Mesenteric fat pad (tissue), 1 donor: ENCODE measurements at regions not wholly inside any gene's neighbourhood (a gene's known extent, or its start where the extent isn't known, plus 50 kb on each side); places are given as distances from the start of the nearest gene placed in this dataset.
"Not testable (repeated sequence)": the region's sequence is repeated elsewhere in the genome, so short reads cannot be mapped to it uniquely, and the experiment has no call there.

Experiments
- DNase-seq: peaks from one replicate; pipeline ENCODE4 v3.0.0-alpha.2; 2020; ENCODE audit warnings: low spot score
- donor health status: DM: yes; HTN: yes; CAD: no.

DNA sequence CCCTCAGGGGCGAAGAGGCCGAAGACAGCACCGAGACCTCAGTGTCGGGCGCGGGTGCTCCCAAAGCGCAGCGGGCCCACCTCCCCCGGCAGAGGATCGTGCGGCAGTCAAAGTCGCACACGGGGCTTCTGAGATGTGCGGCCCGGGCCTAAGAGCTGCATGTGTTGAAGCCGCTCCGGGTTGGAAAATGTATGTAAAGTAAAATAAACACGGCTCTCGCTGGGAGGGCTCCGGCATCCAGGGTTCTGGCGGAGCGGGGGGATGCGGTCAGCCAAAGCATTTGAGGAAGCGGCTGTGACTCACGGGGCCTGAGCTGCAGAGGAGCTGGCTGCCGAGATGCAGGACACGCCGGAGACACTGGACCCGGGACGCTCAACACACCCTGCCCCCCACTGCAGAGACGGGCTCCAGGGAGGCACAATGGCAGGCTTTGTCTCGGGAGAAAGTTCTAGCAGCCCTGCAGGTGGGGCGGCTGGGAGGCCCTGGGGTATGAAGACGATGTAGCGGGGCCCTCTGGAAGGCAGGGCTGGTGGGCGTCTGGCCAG, 185.8 kb downstream of the NPIPB11 start:
- not testable (repeated sequence) for DNase-seq

DNA sequence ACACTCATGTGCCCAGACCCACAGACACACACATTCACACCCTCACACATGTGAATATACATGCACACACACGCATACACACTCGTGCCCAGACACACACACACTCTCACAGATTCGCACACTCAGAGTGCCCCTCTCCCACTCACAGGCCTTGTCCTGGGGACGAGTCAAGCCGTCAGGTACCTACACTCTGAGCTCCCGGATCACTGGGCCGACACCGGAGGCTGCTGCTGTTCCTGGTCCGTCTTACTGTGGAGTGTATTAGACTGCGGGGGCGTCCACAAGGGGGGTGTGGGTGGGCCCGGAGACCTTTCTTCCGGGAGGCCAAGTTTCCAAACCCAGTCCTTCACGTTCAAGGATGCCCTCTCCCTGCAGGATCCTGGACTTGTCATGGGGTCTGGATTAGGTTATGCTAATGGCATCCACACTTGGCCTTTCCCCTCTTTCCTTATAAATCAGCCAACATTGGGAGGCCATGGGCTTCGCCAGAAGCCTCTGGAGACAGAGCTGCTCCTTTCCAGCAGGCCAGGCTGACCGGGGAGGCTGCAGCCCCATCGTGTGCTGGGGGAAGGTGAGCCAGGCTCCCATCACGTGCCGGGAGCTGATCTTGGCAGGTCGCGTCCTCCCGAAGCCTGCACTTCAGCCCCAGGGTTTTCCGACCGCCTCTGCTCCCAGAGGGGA, 186.4 kb downstream of the NPIPB11 start:
- not testable (repeated sequence) for DNase-seq

DNA sequence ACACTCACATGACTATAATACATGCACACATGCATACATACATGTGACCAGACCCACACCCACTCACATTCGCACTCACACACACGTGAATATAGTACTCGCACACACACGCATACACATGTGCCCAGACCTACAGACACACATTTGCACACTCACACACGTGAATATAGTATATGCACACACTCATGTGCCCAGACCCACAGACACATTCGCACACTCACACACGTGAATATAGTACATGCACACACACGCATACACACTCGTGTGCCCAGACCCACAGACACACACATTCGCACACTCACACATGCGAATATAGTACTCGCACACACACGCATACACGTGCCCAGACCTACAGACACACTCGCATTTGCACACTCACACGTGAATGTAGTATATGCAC, 186.9 kb downstream of the NPIPB11 start:
- DNase-seq, result not testable (repeated sequence)

DNA sequence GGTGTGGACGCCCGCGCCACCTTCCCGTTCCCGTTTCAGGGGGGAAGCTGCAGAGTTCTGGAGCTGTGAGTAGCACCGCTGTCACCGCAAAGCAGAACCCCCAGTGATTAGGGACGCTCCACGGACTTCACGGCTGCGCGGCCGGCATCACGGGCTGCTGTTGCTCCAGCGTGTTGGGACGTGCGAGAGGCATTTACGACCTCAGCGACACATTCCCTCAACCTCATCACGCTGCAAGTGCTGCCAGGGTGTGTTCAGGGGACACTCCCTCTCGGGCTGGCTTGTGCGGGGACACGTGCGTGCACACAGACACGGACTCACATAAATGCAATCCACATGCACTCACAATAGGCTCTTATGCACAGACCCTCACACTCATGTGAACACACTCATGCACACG, 187.9 kb downstream of the NPIPB11 start:
- not testable (repeated sequence) for DNase-seq

DNA sequence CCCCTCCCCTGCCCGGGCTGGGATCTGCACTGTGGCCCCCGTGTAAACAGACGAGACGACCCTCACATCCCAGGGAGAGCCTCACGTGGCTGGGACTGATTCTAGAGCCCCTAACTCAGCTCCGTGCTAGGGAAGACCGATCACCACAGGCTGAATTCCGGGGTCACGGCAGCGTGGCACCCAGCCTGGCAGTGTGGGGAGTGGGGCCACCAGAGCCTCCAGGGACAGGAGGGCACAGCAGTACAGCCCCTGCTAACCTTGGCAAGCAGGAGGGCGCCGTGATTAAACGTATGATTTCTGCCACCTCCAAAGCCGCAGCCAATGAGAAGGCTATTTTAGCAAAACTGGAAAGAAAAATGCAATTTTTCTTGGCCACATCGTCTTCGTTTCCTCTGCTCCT, 188.3 kb downstream of the NPIPB11 start:
- DNase-seq, result not testable (repeated sequence)

DNA sequence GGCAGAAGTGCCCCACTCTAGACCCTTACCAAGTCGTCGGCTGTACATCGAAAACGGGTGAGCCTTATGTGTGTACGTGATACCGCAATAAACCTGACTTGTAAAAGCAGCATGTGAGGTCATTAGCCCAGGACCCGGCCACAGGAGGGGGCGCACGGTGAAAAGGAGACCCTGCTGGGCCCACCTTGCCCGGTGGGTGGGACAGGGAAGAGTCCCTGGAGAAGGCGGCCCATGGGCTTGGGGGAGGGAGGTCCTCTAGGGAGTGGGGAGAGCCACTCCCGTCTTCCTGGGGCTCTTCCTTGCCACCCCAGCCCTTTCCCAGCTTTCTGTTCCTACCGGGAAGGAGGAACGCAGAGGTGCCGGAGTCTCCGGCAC, 188.8 kb downstream of the NPIPB11 start:
- DNase-seq, result not testable (repeated sequence)

DNA sequence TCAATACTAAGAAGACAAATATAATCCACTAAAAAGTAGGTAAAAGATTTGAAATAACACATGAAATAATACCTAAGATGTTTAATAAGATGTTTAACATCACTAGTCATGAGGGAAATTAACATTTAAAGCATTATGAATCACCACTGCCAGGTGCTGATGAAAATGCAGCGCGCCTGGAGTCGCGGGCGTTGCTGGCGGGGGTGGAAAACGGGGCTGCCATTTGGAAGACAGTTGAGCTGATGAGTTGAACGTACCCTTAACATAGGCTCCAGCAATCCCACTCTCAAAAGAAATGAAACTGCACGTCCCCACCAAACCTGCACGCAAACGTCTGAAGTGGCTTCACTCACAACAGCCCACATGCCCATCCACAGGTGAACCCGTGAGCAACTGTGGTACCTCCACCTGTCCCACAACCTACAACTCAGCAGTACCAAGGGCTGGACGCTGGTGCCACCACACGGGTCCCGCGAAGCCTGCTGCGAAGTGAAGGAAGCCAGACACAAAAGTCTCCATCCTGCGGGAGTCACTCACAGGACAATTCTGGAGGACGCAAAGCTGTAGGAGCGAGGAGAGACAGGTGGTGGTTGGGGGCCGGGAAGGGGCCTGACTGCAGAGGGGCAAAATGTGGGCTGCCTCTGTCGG, 189.3 kb downstream of the NPIPB11 start:
- DNase-seq, result peak; percentile 69

DNA sequence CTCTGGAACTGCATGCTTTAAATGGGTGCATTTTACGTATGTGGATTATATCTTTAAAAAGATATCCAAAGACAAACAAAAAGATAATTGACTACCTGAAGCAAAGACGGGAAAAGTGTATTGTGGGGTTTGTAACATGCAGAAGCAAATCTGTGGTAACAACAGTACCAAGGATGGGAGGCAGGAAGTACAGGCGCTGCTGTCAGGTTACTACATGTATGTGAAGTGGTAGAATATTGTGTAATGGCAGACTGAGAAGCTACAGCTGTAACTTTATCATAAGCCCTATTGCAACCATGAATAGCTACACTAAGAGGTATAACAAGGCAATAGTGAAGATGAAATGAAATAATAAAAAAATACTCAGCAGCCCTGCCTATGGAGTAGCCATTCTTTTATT, 192.7 kb downstream of the NPIPB11 start:
- peak; percentile 12 for DNase-seq

DNA sequence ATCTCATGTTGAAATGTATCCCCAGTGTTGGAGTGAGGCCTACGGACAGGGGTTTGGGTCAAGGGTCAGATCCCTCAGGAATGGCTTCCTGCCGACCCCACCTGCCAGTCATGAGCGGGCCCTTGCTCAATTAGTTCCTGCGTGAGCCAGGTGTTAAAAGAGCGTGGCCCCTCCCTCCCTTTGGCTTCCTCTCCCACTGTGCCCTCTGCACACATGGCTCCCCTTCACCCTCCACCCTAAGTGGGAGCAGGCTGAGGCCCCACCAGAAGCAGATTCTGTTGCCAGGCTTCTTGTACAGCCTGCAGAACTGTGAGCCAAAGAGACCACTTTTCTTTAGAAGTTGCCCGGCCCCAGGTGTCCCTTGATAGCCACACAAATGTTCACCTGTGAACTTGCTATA, 193.3 kb downstream of the NPIPB11 start:
- DNase-seq, result peak; percentile 51

DNA sequence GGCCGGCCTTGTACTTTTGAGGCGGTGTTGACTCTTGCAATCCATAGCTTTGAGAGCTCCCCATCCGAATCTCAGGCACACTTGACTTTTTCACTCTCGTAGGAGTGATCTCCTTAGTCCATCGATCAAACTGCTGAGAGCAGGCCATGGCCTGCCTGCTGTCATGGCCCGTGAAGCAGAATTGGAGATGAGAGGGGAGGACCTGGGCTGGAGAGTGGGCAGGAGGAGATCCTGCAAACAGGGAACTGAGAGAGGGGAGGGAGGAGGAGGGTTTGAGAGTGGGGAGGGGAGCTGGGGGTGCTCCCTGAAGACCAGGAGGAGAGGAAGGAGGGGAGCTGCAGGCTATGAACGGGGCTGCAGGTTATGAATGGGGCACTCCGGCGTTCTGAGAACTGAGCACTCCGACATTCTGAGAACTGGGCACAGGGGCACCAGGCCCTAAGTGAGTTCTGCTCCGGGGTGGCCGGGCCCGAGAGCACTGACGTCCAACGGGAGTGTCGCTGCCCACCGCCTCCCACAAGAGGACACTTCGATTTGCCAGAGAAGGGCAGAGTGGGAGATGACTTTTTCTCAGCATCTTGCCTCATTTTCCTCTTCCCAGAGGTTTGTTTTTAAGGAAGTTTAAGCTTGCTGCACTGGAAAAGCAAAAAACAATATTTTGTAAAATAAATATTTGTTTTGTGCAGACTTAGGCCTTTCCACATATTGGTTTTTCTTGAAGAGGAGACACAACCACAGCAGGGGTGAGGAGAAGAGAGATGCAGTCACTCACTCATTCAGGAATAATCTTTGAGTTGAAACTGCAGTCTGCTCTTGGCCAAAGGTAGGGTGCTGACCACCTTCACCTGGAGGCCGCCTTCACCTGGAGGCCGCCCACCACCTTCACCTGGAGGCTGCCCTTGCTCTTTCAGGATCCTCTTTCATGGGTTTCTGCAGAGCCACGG, 194.2 kb downstream of the NPIPB11 start:
- peak; percentile 88 for DNase-seq

DNA sequence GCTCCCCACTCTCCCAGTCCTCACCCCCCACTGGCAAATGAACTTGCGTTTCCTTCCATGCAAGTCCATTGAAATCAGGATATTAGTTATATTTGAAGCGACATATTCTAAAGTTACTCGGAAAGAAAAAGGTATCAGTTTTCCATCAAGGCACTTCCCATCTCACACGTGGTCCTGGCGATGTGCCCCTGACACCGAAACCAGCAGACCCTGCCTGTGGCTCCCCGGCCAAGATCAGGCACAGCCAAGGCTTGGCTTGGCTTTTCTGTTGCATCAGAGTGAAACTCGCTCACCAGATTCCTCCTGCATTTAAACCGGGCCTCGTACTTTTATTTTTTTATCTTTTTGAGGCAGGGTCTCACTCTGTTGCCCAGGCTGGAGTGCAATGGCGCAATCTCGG, 195.1 kb downstream of the NPIPB11 start:
- DNase-seq, result peak; percentile 53

DNA sequence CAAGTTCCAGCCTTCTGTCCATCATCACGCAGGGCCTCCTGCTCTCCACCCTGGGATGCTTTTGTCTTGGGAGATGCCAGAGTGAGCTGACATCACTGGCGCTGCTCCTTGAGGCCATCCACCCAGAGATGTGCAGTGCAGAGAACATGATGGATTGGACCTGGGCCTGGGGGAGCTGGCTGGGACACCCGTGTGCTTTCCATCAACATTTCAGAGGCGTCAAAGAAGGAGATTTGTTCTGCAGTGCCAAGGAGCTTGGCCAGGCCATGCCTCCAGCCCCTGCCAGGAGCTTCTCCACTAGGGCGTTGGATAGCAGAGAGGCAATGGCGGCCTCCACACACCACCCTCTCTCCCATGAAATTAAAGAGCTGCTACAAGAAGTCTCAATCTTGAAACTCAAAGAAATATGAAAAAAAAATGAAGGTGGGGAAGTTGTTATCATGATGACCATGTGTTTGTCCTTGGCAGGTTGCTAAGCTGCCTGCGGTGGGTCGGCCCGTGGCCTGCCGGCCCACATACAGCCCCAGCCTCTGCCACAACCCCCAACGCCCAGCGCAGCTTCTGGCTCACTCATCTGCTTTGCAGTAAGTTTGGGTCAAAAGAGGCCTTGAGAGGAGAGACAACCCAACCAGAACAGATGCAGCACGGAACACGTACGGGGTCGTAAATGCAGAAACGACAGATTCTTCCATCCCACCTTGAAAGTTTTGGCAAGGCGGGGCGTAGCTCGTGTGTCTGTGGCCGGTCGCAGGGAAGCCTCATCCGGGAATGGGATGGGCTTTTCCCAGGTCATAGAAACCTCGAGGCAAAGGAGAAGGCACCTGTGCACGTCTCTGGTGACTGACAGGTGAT, 196.0 kb downstream of the NPIPB11 start:
- peak; percentile 57 for DNase-seq

DNA sequence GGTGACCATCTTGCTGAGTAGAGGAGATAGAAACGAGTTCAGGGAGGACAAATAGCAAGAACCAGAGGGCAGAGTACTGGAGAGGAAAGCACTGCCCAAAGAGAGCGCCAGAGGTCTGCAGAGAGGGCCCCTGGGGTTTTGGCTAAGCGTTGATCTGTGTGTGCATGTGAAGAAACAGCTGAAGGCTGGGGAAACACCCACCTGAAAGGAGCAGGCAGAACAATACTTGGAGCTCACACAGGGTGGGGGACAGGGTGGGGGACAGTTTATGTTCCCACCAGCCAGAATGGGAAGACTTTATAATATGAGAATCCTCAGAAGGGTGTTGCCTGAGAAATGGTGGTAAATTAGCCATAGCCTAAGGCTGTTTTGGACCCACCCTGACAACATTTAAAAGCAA, 200.4 kb downstream of the NPIPB11 start:
- peak; percentile 20 for DNase-seq

DNA sequence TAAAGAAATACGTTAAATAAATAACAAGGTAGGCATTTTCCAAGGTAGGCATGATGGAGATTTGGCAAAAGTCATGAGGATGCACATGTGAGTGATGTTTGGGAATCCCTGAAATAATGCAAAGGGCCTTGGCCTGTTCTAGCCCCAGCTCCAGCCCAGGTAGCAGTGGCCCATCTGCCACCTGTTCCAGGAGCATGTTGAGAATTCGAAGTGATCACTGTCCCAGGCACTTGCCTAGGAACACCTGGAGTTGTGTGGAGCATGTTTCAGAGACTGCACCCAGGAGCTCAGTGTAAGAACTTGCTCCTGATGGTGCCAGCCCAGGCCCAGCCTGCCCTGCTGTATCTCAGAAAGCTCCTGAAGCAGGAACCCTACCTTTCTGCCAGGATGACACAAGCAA, 201.4 kb downstream of the NPIPB11 start:
- peak; percentile 55 for DNase-seq

DNA sequence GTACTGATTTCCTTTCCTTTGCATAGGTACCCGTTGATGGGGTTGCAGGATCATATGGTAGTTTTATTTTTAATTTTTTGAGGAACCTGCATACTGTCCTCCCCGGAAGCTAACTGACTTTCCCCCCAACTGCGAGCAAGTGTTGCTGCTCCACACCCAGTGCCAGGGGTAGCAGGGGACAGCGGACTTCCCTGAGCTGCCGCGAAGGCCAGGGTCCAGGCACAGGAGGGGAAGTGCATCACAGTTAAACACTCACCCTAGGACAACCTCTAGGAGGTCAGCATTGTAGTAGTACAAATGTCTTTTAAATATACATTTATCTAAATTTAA, 201.7 kb downstream of the NPIPB11 start:
- peak; percentile 59 for DNase-seq

DNA sequence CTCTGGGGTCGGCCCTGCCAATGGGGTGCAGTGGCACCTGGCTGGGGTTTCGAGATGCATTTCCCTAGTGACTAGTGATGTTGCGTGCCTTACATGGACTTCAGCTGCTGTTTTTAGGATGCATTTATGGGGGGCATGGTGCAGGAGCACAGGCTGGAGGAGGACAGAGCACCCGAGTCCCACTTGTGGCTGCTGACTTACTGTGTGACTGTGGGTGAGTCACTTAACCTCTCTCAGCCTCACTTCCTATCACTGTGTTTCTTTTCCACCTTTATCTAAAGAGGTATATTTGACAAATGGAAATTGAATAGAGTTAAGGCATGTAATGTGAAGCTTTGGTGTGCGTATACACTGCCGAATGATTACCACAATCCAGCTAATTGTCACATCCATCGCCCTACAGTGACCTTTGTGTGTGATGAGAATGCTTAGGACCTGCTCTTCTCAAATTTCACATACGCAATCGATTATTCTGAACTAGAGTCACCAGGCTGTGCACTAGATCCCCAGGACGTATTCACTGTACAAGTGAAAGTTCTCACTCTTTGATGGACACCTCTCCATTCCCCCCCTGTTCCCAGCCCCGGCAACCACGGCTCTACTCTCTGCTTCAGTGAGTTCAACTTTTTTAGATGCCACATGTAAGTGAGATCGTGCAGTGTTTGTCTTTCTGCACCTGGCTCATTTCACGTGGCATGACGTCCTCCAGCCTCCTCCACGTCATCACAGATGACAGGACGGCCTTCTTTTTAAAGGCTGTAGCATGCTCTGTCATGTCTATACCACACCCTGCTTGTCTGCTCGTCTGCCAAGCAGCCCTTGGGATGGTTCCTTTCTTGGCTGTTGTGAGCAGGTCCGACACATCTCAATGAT, 202.3 kb downstream of the NPIPB11 start:
- DNase-seq, result peak; percentile 53

DNA sequence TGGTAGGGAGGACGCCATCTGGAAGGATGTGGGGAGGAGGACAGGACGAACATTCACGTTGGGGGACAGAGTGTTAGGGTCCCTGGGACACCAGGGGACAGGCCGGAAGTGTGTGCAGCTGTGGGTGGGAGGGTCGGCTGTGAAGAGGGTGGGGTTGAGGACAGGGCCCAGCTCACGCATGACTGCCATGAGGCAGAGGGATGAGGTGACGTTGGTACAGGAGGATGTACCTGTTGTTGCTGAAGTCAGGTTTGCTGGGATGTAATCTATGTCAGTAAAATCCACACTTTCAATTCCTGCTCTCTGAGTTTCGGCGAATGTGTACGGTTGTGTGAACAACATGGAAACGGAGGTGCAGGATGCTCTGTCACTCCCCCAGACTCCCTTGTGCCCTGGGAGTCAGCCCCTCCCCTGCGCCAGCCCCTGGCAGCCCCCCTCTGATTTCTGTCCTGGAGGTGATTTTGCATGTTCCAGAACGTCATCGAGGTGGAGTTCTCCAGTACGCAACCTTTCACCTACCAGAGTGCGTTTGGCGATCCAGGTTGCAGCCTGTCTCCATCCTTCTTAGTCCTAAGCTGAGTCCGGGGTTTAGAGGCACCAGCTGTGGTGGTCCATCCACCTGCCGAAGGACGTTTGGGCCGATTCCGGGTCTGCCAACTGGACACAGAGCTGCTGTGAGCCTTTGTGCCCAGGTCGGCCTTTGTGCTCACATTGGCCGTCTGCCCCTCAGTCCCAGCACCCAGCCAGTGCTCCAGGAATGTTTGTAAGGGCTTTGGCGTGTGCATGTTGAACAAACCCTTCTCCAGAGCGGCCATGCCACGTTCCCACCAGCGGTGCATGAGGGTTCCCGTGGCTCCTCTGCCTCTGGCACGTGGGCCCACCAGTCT, 203.2 kb downstream of the NPIPB11 start:
- peak; percentile 85 for DNase-seq

DNA sequence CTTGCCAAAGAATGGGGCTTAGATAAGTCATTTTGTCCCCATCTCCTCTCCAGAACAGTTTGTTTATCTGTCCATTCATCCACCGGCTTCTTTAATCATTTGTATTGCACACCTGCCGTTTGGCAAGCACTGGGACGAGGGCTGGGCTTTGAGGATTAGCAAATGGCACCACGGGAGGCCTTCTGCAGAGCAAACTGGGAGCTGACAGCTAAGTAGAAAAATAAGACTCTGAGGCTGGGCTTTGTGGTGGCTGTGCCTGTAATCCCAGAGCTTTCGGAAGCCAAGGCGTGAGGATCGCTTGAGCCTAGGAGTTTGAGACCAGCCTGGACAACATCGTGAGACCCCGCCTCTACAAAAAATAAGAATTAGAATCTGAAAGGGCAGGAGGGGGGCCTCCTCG, 203.9 kb downstream of the NPIPB11 start:
- DNase-seq, result peak; percentile 16
